T-helper 2 cell treated with Interferon-gamma antibody and Interleukin-4, amounts not matched to agents 5 μg/mL and 100 μg/mL, for 36 hours (primary cell): ENCODE measurements at regions not wholly inside any gene's neighbourhood (a gene's known extent, or its start where the extent isn't known, plus 50 kb on each side); places are given as distances from the start of the nearest gene placed in this dataset.
"Not testable (repeated sequence)": the region's sequence is repeated elsewhere in the genome, so short reads cannot be mapped to it uniquely, and the experiment has no call there.

Experiments
- DNase-seq: peaks from one replicate; pipeline ENCODE4 v3.0.0; 2021; ENCODE audit warnings: low spot score
- H3K27ac Mint-ChIP-seq: one replicate; pipeline ENCODE4 v1.8.0; 2021; ENCODE audit warnings: mild to moderate bottlenecking, mixed read lengths
- H3K27me3 Mint-ChIP-seq: one replicate; pipeline ENCODE4 v1.8.0; 2021; ENCODE audit warnings: low read depth, mixed read lengths
- H3K36me3 Mint-ChIP-seq: one replicate; pipeline ENCODE4 v1.8.0; 2021; ENCODE audit warnings: low read depth, mixed read lengths
- H3K4me1 Mint-ChIP-seq: one replicate; pipeline ENCODE4 v1.8.0; 2021; ENCODE audit warnings: low read depth, mixed read lengths
- H3K4me3 Mint-ChIP-seq: one replicate; pipeline ENCODE4 v1.8.0; 2022; ENCODE audit warnings: mild to moderate bottlenecking, moderate library complexity, mixed read lengths
- H3K9me3 Mint-ChIP-seq: one replicate; pipeline ENCODE4 v1.8.0; 2021; ENCODE audit warnings: mixed read lengths

DNA sequence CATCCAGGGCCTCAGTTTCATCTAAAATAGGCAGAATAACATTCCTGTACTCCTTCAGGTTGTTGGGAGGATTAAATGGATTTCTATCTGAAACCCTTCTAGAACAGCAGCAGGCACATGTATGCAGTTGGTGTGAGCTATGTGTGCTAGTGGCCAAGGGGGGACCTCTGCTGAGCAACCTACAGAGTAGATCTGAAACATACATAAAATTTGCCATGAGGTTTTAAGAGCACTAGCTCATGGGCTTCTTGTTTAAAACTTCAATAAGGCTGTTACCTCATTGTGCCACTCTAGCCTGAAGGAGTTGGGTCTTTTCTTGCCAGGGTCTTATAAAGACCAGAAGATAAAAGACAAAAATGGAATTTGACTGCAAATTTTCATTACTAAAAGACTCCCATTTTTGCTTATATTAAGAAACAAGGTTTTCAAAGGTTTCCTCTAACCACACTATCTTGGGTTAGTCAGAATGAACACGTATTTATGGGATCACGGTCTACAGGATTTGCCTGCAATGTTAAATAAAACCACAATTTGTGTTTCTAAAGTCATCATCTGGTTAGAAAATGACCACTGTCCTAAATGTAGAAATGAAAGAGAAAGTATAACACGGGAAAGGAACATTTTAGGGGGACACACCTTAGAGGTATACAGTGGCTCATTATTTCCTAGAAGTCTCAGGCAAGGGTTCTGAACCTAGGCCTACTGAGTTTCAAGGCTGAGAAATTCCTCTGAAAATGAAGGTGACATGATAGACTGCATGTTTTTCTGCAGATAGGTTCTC, 144.9 kb upstream of the OLIG3 start:
- peak overlapping the region; percentile 54 for H3K27ac Mint-ChIP-seq

DNA sequence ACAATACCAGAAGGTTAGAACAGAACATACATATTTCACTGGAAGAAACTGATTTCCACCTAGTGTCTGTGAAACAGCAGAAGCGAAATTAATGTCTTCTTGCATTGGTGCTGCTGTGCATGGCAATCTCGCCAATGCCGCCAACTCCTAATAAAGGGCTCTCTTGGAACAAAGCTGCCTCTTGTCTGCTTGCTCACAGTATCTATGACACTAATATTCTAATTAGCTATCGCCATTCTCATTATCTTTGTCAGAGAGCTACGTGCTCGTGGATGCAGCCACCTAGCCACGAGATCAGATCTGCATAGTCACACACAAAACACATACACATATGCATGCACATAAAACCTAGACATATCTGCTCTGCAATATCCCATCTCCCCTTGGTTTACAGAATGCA, 145.9 kb upstream of the OLIG3 start:
- DNase-seq = no peak
- H3K36me3 Mint-ChIP-seq = no peaks in the 10 kb centered on the region
- no peak overlapping the region for H3K4me3 Mint-ChIP-seq
- peaks cover 16% of the 10 kb centered on the region for H3K4me1 Mint-ChIP-seq
- H3K9me3 Mint-ChIP-seq = no peaks in the 10 kb centered on the region
- no peak overlapping the region for H3K27ac Mint-ChIP-seq
- peaks cover 5% of the 10 kb centered on the region for H3K27me3 Mint-ChIP-seq

More for the DNA sequence above, 144.9 kb upstream of the OLIG3 start:
- peak overlapping the region; percentile 49 for H3K4me3 Mint-ChIP-seq
- no peaks in the 10 kb centered on the region for H3K36me3 Mint-ChIP-seq
- H3K27me3 Mint-ChIP-seq = no peaks in the 10 kb centered on the region
- peaks cover 16% of the 10 kb centered on the region for H3K4me1 Mint-ChIP-seq
- H3K9me3 Mint-ChIP-seq = no peaks in the 10 kb centered on the region
- no peak for DNase-seq

DNA sequence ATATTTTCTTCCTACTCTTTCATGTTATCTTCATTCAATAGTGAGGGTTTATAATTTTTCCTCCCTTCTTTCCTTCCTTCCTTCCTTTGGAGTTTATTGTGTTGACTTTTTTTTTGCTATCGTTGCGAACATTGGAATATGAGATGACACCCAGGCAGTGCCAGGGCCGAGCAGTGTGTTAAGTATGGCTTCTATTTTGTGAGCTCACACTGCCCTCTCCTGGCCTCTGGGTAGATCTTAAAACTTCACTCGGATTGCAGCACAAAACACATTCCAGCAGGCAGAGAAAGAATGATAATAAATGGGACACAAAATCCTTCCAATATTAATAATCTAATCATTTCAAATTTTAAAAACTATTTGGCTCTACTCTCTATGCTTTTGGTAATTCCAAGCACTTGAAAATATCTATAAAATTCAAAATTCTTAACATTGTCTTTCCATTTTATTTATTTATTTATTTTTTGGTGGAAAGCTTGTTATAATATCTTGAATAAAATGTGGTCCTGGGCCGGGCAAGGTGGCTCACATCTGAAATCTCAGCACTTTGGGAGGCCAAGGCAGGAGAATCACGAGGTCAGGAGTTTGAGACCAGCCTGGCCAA, 147.4 kb upstream of the OLIG3 start:
- peaks cover 14% of the 10 kb centered on the region for H3K4me1 Mint-ChIP-seq
- peak; percentile 39 for DNase-seq
- H3K9me3 Mint-ChIP-seq = no peaks in the 10 kb centered on the region
- H3K27ac Mint-ChIP-seq = no peak overlapping the region
- H3K4me3 Mint-ChIP-seq = no peak overlapping the region
- H3K36me3 Mint-ChIP-seq = no peaks in the 10 kb centered on the region
- peaks cover 5% of the 10 kb centered on the region for H3K27me3 Mint-ChIP-seq

DNA sequence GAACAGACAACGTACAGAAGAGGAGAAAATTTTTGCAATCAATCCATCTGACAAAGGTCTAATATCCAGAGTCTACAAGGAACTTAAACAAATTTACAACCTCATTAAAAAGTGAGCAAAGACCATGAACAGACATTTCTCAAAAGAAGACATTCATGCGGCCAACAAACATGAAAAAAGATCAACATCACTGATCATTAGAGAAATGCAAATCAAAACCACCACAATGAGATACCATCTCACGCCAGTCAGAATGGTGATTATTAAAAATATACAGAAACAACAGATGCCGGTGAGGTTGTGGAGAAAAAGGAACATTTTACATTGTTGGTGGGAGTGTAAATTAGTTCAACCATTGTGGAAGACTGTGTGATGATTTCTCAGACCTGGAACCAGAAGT, 149.0 kb upstream of the OLIG3 start:
- not testable (repeated sequence) for H3K9me3 Mint-ChIP-seq, H3K27ac Mint-ChIP-seq, H3K4me3 Mint-ChIP-seq, H3K36me3 Mint-ChIP-seq, DNase-seq
- Mint-ChIP-seq H3K27me3 (peaks cover 13% of the 10 kb centered on the region), H3K4me1 (peaks cover 13% of the 10 kb centered on the region)

DNA sequence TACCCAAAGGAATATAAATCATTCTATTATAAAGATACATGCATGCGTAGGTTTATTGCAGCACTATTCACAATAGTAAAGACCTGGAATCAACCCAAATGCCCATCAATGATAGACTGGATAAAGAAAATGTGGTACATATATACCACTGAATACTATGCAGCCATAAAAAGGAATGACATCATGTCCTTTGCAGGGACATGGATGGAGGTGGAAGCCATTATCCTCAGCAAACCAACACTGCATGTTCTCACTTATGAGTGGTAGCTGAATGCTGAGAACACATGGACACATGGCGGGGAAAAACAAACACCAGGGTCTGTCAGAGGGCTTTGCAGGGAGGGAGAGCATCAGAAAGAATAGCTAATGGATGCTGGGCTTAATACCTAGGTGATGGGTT, 149.4 kb upstream of the OLIG3 start:
- not testable (repeated sequence) for H3K9me3 Mint-ChIP-seq, H3K4me3 Mint-ChIP-seq, H3K36me3 Mint-ChIP-seq, DNase-seq, H3K27ac Mint-ChIP-seq, H3K4me1 Mint-ChIP-seq
- peaks cover 16% of the 10 kb centered on the region for H3K27me3 Mint-ChIP-seq

DNA sequence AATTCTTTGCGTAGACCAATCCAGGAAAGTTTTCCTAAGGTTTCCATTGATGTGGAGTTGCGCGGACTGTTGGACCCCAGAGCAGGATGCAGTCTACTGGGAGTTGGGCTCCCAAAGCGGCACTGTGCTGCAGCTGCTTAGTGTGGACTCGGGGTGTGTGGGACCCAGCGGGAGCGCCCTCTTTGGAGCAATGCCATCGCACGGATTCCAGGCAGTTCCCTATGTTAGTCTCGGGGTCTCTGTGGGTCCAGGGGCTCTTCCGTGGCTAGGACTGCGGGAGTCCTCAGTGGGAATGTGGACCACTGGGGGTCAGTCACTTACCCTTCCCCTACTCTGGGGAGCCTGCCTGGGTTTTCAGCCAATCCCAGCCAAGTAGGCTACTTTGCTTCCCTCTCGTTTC, 151.7 kb upstream of the OLIG3 start:
- Mint-ChIP-seq H3K4me3 (no peak overlapping the region), H3K9me3 (no peaks in the 10 kb centered on the region), H3K27me3 (peaks cover 18% of the 10 kb centered on the region), H3K36me3 (no peaks in the 10 kb centered on the region), H3K4me1 (no peaks in the 10 kb centered on the region), H3K27ac (no peak overlapping the region)
- no peak for DNase-seq

DNA sequence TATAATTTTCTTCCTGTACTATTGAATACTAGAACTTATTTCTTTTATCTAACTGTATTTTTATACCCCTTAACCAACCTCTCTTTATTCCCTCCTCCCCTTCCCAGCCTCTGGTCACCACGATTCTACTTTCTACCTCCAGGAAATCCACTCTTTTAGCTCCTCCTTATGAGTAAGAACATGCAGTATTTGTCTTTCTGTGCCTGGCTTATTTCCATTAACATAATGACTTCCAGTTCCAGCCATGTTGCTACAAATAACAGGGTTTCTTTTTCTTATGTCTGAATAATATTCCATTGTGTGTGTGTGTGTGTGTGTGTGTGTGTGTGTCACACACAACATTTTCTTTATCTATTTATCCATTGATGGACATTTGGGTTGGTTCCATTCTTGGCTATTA, 152.3 kb upstream of the OLIG3 start:
- Mint-ChIP-seq H3K4me1 (no peaks in the 10 kb centered on the region), H3K27ac (no peak overlapping the region), H3K9me3 (peaks cover under 1% of the 10 kb centered on the region), H3K4me3 (no peak overlapping the region), H3K27me3 (peaks cover 18% of the 10 kb centered on the region), H3K36me3 (no peaks in the 10 kb centered on the region)
- DNase-seq = no peak

DNA sequence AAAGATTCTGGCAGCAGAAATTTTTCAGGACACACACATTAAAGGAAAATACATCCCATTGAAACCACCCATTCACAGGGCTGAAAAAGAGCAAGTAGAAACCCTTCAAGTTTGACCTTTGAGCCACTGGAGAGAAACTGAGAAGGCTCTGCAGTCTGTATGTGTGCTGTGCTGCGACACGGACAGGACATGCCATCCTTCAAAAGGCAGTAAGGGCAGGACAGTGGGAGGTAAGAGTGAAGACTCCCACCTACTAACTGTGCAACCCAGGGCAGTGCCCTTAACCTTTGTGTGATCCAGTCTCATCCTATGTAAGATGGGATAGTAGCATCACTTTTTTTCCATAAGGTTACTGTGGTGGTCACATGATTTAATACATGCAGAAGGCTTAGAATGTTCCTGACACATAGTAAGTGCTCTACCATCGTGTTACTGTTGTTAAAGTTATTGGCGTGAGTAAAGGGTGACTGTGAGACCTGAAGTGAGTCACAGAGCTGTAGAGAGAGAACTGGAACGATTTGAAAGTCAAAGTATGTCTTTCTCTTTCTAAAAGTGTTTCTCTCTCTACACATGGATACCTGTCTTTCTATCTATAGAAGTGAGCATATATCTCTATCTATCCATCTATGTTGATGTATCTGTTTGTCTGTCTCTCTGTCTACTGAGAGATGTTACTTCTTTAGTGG, 153.7 kb upstream of the OLIG3 start:
- Mint-ChIP-seq H3K4me1 (no peaks in the 10 kb centered on the region), H3K4me3 (no peak overlapping the region), H3K27me3 (peaks cover 18% of the 10 kb centered on the region), H3K9me3 (peaks cover 6% of the 10 kb centered on the region), H3K36me3 (no peaks in the 10 kb centered on the region), H3K27ac (no peak overlapping the region)
- no peak for DNase-seq

DNA sequence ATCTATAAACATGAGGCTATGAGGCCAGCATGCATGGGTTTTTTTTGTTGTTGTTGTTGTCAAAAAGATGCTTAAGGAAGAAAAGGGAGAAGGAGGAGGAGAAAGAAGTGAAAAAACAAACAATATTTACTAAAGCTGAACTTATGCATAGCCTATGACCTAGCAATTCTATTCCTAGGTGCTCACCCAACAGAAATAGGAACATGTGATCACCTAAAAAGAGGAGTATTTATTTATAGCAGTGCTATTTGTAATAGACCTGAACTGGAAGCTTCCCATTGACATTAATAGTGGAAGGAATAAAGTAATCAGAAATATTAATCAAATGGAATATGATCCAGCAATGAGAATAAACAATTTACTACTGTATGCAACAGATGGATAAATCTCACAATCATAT, 156.5 kb upstream of the OLIG3 start:
- H3K27me3 Mint-ChIP-seq = peaks cover 13% of the 10 kb centered on the region
- H3K9me3 Mint-ChIP-seq = peaks cover 17% of the 10 kb centered on the region
- H3K27ac Mint-ChIP-seq = no peak overlapping the region
- peaks cover 4% of the 10 kb centered on the region for H3K36me3 Mint-ChIP-seq
- no peaks in the 10 kb centered on the region for H3K4me1 Mint-ChIP-seq
- DNase-seq = no peak
- no peak overlapping the region for H3K4me3 Mint-ChIP-seq

DNA sequence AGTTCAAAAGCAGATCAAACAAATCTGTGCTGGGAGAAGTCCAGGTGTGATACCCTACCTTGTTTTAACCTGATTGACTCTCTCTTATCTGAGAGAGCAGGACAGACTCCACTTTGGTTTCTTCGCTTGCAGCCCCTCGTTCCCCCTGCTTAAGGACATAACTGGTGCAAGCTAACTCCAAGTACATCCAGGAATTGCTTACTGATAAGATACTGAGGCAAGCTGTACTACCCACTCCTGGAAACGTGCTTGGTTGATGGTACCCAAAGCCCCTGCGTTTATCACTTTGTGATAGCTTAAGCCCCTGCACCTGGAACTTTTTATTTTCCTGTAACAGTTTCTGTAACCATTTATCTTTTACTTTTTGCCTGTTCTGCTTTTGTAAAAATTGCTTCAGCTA, 157.0 kb upstream of the OLIG3 start:
- no peak for DNase-seq
- Mint-ChIP-seq H3K4me3 (no peak overlapping the region), H3K4me1 (no peaks in the 10 kb centered on the region), H3K9me3 (peaks cover 19% of the 10 kb centered on the region), H3K27ac (no peak overlapping the region), H3K27me3 (peaks cover 13% of the 10 kb centered on the region), H3K36me3 (peaks cover 5% of the 10 kb centered on the region)

DNA sequence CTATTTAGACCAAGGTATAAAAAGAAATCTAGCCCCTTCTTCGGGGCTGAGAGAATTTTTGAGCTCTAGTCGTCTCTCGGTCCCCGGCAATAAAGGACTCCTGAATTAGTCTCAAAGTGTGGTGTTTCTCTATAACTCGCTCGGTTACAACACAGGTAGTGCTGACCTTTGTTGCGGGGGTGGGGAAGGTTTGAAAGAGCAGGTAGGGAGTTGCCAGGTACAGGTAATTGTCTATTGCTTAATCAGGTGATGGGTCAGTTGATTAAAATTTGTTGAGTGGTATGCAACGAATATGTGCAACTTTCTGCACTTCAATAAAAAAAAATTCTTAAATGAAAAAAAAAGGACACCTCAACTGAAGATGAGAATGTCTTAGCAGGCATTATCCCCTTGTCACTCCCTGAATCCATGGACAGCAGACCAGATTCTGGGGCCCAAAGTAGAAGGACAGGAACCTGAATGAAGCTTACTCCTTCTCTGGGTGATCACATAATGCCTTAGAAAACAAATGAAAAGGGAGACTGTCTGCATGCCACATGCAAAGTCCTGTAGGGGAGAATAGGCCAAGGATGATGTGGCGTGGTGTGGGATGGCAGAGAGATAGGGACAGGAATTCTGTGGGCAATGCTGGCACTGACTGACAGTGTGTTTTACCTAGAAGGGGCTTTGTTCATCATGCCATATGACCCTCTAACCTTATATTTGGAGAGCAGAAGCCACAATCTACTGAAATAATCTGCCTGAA, 157.6 kb upstream of the OLIG3 start:
- Mint-ChIP-seq H3K4me1 (peaks cover 5% of the 10 kb centered on the region), H3K27ac (no peak overlapping the region), H3K27me3 (peaks cover 13% of the 10 kb centered on the region), H3K4me3 (no peak overlapping the region), H3K36me3 (peaks cover 5% of the 10 kb centered on the region), H3K9me3 (peaks cover 23% of the 10 kb centered on the region)
- no peak for DNase-seq

DNA sequence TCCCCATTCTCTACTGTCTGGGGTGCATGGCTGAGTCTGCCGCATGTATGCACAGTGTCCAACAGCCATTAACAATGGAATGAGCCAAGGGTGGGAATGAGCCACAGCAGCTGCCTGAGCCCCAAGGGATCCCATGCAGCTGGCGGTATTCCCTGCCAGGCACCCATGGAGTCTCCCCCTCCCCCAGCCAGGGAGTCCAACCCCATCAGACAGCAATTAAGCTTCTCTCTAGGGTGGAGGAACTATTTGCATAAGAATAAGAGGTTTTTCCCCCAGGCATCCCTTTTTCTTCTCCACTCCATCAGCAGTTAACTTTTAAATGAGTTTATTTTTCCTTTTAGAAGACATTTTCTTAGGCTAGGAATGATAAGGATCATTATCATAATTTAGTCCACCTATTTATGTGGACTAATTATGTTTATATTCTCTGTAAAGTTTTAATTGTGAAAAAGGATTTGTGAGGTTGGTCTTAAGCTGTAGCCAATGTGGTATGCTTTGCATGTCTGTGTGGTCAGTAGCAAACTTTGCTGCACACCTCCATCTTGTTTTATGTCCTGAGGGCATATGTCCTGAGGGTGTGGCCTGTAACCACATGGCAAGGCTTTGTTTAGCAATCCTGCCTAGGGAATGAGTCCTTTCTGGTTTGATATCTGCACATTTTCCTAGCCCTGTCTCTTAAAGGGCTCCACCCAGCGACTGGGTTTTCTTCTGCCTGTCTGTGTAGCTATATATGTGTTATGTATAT, 158.9 kb upstream of the OLIG3 start:
- peaks cover 6% of the 10 kb centered on the region for H3K27me3 Mint-ChIP-seq

DNA sequence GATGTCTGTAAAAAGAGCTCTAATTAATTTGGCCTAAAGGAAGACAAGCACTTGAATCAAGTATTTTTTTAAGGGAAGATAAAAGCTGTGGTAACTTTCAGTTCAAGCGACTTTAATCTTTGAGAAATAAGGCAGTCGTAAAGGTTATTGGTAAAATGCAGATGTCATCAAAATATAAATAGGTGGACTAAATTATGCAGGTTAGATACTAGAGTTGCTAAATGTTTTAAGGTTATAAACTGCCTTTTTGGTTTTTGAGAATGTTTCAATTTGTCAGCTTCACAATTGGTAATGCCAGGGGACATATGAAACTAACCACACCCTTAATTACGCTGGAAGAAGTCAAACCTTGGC, 159.5 kb upstream of the OLIG3 start:
- peaks cover 22% of the 10 kb centered on the region for H3K4me1 Mint-ChIP-seq
- peaks cover 5% of the 10 kb centered on the region for H3K36me3 Mint-ChIP-seq
- peaks cover 23% of the 10 kb centered on the region for H3K9me3 Mint-ChIP-seq

More for the DNA sequence above, 158.9 kb upstream of the OLIG3 start:
- Mint-ChIP-seq H3K9me3 (peaks cover 23% of the 10 kb centered on the region), H3K27ac (no peak overlapping the region), H3K4me1 (peaks cover 19% of the 10 kb centered on the region), H3K36me3 (peaks cover 5% of the 10 kb centered on the region), H3K4me3 (no peak overlapping the region)
- DNase-seq = no peak

More for the DNA sequence above, 159.5 kb upstream of the OLIG3 start:
- Mint-ChIP-seq H3K4me3 (no peak overlapping the region), H3K27ac (no peak overlapping the region), H3K27me3 (peaks cover 2% of the 10 kb centered on the region)
- DNase-seq = no peak
